GOT3 (cell line): ENCODE measurements at regions not wholly inside any gene's neighbourhood (a gene's known extent, or its start where the extent isn't known, plus 50 kb on each side); places are given as distances from the start of the nearest gene placed in this dataset.
"Not testable (repeated sequence)": the region's sequence is repeated elsewhere in the genome, so short reads cannot be mapped to it uniquely, and the experiment has no call there.

Experiments
- DNase-seq: peaks from one replicate; lab custom pipeline; 2025; ENCODE audit warnings: mixed read lengths; lab: John Stamatoyannopoulos, UW

GRCh38 chr5:33210221-33210620, 230.5 kb upstream of the TARS1 start:
- not testable (repeated sequence) for DNase-seq

GRCh38 chr5:33210978-33211377, 229.8 kb upstream of the TARS1 start:
- no peak for DNase-seq

GRCh38 chr5:33212439-33212838, 228.3 kb upstream of the TARS1 start:
- no peak for DNase-seq

- no peak for DNase-seq
These were observed 227.9 kb upstream of the TARS1 start for GRCh38 chr5:33212900-33213299.

- no peak for DNase-seq
These were observed 217.0 kb upstream of the TARS1 start for GRCh38 chr5:33223563-33224284.

- no peak for DNase-seq
These were observed 216.3 kb upstream of the TARS1 start for GRCh38 chr5:33224285-33224961.

- DNase-seq: no peak
These were observed 213.5 kb upstream of the TARS1 start for GRCh38 chr5:33227247-33227646.

- no peak for DNase-seq
These were observed 213.0 kb upstream of the TARS1 start for GRCh38 chr5:33227746-33228145.

- no peak for DNase-seq
These were observed 212.6 kb upstream of the TARS1 start for GRCh38 chr5:33228149-33228548.

- DNase-seq: no peak
These were observed 211.5 kb upstream of the TARS1 start for GRCh38 chr5:33229216-33229615.

GRCh38 chr5:33230467-33231078, 210.2 kb upstream of the TARS1 start:
- DNase-seq: no peak

- no peak for DNase-seq
These were observed 209.5 kb upstream of the TARS1 start for GRCh38 chr5:33231214-33231710.

- DNase-seq: no peak
These were observed 208.8 kb upstream of the TARS1 start for GRCh38 chr5:33231935-33232334.

GRCh38 chr5:33232731-33233505, 207.8 kb upstream of the TARS1 start:
- no peak for DNase-seq

- DNase-seq: no peak
These were observed 205.5 kb upstream of the TARS1 start for GRCh38 chr5:33235304-33235703.

- DNase-seq: no peak
These were observed 204.9 kb upstream of the TARS1 start for GRCh38 chr5:33235824-33236223.

GRCh38 chr5:33237471-33237870, 203.3 kb upstream of the TARS1 start:
- no peak for DNase-seq

GRCh38 chr5:33238826-33239695, 201.7 kb upstream of the TARS1 start:
- DNase-seq: no peak

- no peak for DNase-seq
These were observed 200.2 kb upstream of the TARS1 start for GRCh38 chr5:33240558-33240957.

- DNase-seq: no peak
These were observed 199.0 kb upstream of the TARS1 start for GRCh38 chr5:33241802-33242201.

- no peak for DNase-seq
These were observed 198.5 kb upstream of the TARS1 start for GRCh38 chr5:33242277-33242676.
